Ovary (tissue), 3 donors: ENCODE measurements at regions not wholly inside any gene's neighbourhood (a gene's known extent, or its start where the extent isn't known, plus 50 kb on each side); places are given as distances from the start of the nearest gene placed in this dataset.
"Not testable (repeated sequence)": the region's sequence is repeated elsewhere in the genome, so short reads cannot be mapped to it uniquely, and the experiment has no call there.

ENCODE experiments used
- CTCF ChIP-seq, 3 donors: fragments of 450-650 bp in 2 of 3; fragments of 200-600 bp in 1 of 3; IDR thresholded peaks; one replicate each; pipeline versions ENCODE4 v1.5.1 to v1.8.0; 2016 to 2022; ENCODE audit warnings: antibody characterized with exemption in 3 of 3, mild to moderate bottlenecking in 1 of 3
- EP300 ChIP-seq: sonication (generic); formaldehyde crosslinking; IDR thresholded peaks from one replicate; pipeline ENCODE4 v1.6.1; 2017; ENCODE audit warnings: antibody characterized with exemption
- POLR2A ChIP-seq: fragments of 450-650 bp; IDR thresholded peaks from one replicate; pipeline ENCODE4 v1.6.1; 2017; ENCODE audit warnings: antibody characterized with exemption, mild to moderate bottlenecking, moderate library complexity
- donor health status: DM: no; HTN: no; CAD: no.

GRCh38 chrX:90404846-90405436, 483.2 kb downstream of the TGIF2LX start:
- not testable (repeated sequence) for TF ChIP-seq CTCF (IDR thresholded peaks at IDR 0.05); POLR2A; EP300
